Heart right ventricle (tissue), 16 donors: ENCODE measurements at regions not wholly inside any gene's neighbourhood (a gene's known extent, or its start where the extent isn't known, plus 50 kb on each side); places are given as distances from the start of the nearest gene placed in this dataset.

Experiments
- ATAC-seq, 8 donors: fragments of 200-7000 bp; cut with Tn5 transposase; one replicate each; pipeline ENCODE4 v1.9.1; 2020; ENCODE audit warnings: mild to moderate bottlenecking in 8 of 8, moderate library complexity in 8 of 8, moderate number of reproducible peaks in 1 of 8
- DNase-seq, 2 donors: peaks; one replicate each; pipeline ENCODE4 v3.0.0-alpha.2; 2020
- H3K27ac ChIP-seq, 10 donors: fragments of 200-600 bp; sonication (generic) in 2 of 10; one replicate each; pipeline versions ENCODE4 v1.5.0 to v1.8.0; 2020 to 2022; ENCODE audit warnings: mild to moderate bottlenecking in 3 of 10
- H3K27me3 ChIP-seq, 7 donors: fragments of 200-600 bp; one replicate each; pipeline ENCODE4 v1.8.0; 2021 to 2022; ENCODE audit warnings: mild to moderate bottlenecking in 2 of 7
- H3K36me3 ChIP-seq, 9 donors: fragments of 200-600 bp; sonication (generic) in 1 of 9; one replicate each; pipeline versions ENCODE4 v1.5.0 to v1.8.0; 2020 to 2022; ENCODE audit warnings: mild to moderate bottlenecking in 2 of 9
- H3K4me1 ChIP-seq, 9 donors: fragments of 200-600 bp; sonication (generic) in 1 of 9; one replicate each; pipeline versions ENCODE4 v1.5.0 to v1.8.0; 2020 to 2022; ENCODE audit warnings: mild to moderate bottlenecking in 4 of 9
- H3K4me3 ChIP-seq, 10 donors: fragments of 200-600 bp; sonication (generic) in 2 of 10; one replicate each; pipeline versions ENCODE4 v1.5.0 to v1.8.0; 2020 to 2022; ENCODE audit warnings: mild to moderate bottlenecking in 7 of 10, moderate library complexity in 2 of 10
- H3K9me3 ChIP-seq, 11 donors: fragments of 200-600 bp in 10 of 11; sonication (generic) in 2 of 11; one replicate each; pipeline versions ENCODE4 v1.5.0 to v1.8.0; 2013 to 2022; ENCODE audit warnings: mild to moderate bottlenecking in 2 of 11, control low read depth in 1 of 11, moderate library complexity in 1 of 11
- WGBS, 2 donors: extraction: QIAGEN DNeasy Blood & Tissue Kit; methylation state at CpG; one replicate each; pipeline ENCODE4 v1.1.7; 2013; ENCODE audit warnings: inconsistent platforms in 1 of 2; 5-methylcytosine and 5-hydroxymethylcytosine counted together
- intact Hi-C, 10 donors: fragments of 100-400 bp; cut with DNase I; formaldehyde crosslinking; loops; one replicate each; pipeline versions ENCODE4 v1.11.1 to v1.14.2; 2022
- TF ChIP-seq, protein P1 (sequence below), 9 donors: fragments of 200-600 bp; sonication (generic) in 2 of 9; IDR thresholded peaks; one replicate each; pipeline versions ENCODE4 v1.5.0 to v1.8.0; 2021 to 2022; ENCODE audit warnings: antibody characterized with exemption in 9 of 9, mild to moderate bottlenecking in 5 of 9, moderate library complexity in 1 of 9
- donor health status: Arrhythmogenic right ventricular cardiomyopathy.
- donor health status: ischemic (EF 13 %, LVEDD 7.1; RV severe dilation, severe dysfunction).
- donor health status: healthy with polysubstance abuse.
- donor health status: DM: no; HTN: yes; CAD: no.
- donor health status: DM: no; HTN: no; CAD: no.
- donor health status: ischemic (EF 25% LVEDD 6.9; RV normal size, moderate dysfunction).
- donor health status: ischemic (EF 25% LVEDD 5.7; RV mildly dilated, moderate dysfunction).
- donor health status: healthy.
- donor health status: DM: yes; HTN: yes; CAD: no.
- donor health status: Ischemic cardiomyopathy.
- donor health status: ischemic (EF 35%, LVEDD 5.7; RV mildly dilated, moderate dysfunction).
- donor health status: nonischemic (EF 11% LVEDD 7.7; RV severe dilation, severe dysfunction).
- donor health status: DM: yes; HTN: yes; CAD: no.
- donor health status: PGD.
- donor health status: ischemic (EF 29% LVEDD 5.4; RV normal size, mild dysfunction).
- donor health status: nonischemic (EF 23%, LVEDD 6.1; RV moderate dilation, normal function).

- no peak for ATAC-seq
- 82 to 91% methylated on average over 1 of the region's 1 CpG for WGBS, 2 donors
- TF ChIP-seq, protein P1, sequence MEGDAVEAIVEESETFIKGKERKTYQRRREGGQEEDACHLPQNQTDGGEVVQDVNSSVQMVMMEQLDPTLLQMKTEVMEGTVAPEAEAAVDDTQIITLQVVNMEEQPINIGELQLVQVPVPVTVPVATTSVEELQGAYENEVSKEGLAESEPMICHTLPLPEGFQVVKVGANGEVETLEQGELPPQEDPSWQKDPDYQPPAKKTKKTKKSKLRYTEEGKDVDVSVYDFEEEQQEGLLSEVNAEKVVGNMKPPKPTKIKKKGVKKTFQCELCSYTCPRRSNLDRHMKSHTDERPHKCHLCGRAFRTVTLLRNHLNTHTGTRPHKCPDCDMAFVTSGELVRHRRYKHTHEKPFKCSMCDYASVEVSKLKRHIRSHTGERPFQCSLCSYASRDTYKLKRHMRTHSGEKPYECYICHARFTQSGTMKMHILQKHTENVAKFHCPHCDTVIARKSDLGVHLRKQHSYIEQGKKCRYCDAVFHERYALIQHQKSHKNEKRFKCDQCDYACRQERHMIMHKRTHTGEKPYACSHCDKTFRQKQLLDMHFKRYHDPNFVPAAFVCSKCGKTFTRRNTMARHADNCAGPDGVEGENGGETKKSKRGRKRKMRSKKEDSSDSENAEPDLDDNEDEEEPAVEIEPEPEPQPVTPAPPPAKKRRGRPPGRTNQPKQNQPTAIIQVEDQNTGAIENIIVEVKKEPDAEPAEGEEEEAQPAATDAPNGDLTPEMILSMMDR (IDR thresholded peaks at IDR 0.05): no peak
- H3K36me3 ChIP-seq: no peaks in the 10 kb centered on the region
- DNase-seq: no peak
- H3K4me3 ChIP-seq: no peak overlapping the region
- intact Hi-C loops: no loop called here
- no peak overlapping the region for H3K27ac ChIP-seq
- H3K9me3 ChIP-seq: peaks cover 0 to 3% (median 0%) of the 10 kb centered on the region in 11 donors
- no peaks in the 10 kb centered on the region for H3K27me3 ChIP-seq
- H3K4me1 ChIP-seq: no peaks in the 10 kb centered on the region
Observed at GRCh38 chr1:95671098-95671497, 437.1 kb downstream of the RWDD3 start.

DNA sequence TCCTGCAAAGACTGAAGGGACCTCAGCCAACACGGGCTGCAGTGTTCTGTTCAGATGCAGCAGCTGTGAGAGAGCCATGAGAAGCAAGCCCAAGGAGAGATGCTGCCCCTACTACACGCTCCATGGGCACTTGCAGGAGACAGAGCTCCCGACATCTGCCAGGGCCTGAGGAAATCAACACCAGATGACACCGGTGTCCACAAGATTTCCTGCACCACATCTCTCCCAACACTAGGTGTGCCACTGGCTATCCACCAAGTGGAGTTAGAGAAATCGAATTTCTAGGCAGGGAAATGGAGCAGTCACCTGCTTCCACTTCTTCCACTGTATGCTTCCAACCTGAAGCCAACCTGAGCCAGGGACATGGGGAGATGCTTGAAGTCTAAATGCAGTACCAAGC is 445.3 kb downstream of the RWDD3 start:
- H3K27ac ChIP-seq: no peak overlapping the region
- H3K9me3 ChIP-seq: no peaks in the 10 kb centered on the region
- intact Hi-C loops: no loop called here
- H3K4me3 ChIP-seq: no peak overlapping the region
- 77 to 79% methylated on average over 5 of the region's 5 CpGs for WGBS, 2 donors
- H3K27me3 ChIP-seq: no peaks in the 10 kb centered on the region
- no peaks in the 10 kb centered on the region for H3K36me3 ChIP-seq
- no peaks in the 10 kb centered on the region for H3K4me1 ChIP-seq
- ATAC-seq (no peak), DNase-seq (no peak)
- TF ChIP-seq, protein P1 (IDR thresholded peaks at IDR 0.05): no peak

DNA sequence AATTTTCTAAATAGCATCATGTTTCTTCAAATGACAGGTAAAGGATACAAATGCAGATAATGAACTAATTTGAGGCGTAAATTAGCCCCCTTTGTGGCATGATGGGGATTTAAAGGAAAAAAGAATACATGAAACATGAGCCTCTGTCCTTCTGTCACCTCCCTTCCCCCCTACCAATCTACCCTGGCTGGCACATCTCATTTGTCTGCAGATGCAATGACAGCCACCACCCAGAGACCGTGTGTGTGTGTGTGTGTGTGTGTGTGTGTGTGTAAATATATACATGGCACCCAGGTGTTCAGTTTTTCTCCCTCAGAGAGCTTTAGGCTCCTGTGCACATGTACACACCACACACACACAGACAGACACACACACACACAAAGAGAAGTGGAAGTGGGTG is 451.1 kb downstream of the RWDD3 start:
- 18 to 36% methylated on average over 2 of the region's 2 CpGs for WGBS, 2 donors
- no peak overlapping the region for H3K4me3 ChIP-seq
- intact Hi-C loops: no loop called here
- no peaks in the 10 kb centered on the region for H3K27me3 ChIP-seq
- ATAC-seq: no peak
- no peak overlapping the region for H3K27ac ChIP-seq
- DNase-seq: no peak
- no peaks in the 10 kb centered on the region for H3K9me3 ChIP-seq
- H3K4me1 ChIP-seq: no peaks in the 10 kb centered on the region
- H3K36me3 ChIP-seq: no peaks in the 10 kb centered on the region
- TF ChIP-seq, protein P1 (IDR thresholded peaks at IDR 0.05): no peak

DNA sequence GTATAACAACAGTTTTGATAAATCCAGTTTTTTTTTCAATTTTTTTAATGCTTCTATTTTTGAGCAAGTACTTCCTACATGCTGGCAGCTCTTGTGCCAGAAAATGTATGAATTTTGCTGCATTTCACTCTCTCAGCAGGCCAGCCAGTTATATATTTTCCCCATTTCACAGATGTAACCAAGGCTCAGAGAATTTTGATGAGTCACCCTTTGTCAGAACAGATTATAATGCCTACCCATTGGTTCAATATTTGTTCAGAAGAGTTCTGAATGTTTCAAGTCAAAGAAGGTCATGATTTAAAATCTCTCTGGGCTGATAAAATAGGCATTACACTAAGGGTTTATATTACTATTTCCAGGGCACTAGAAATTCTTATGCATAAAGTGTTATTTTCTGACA is 452.2 kb downstream of the RWDD3 start:
- ATAC-seq (no peak), DNase-seq (no peak)
- Histone ChIP-seq H3K4me3 (no peak overlapping the region), H3K27me3 (no peaks in the 10 kb centered on the region), H3K4me1 (no peaks in the 10 kb centered on the region), H3K27ac (no peak overlapping the region), H3K36me3 (no peaks in the 10 kb centered on the region), H3K9me3 (no peaks in the 10 kb centered on the region)
- intact Hi-C loops: no loop called here
- TF ChIP-seq, protein P1 (IDR thresholded peaks at IDR 0.05): no peak
